OCI-LY7 (cell line): ENCODE measurements at regions not wholly inside any gene's neighbourhood (a gene's known extent, or its start where the extent isn't known, plus 50 kb on each side); places are given as distances from the start of the nearest gene placed in this dataset.

Source experiments
- BruUV-seq: library from RNA; stranded (reverse); fragments of 400-500 nt; replicated peaks from 2 replicates; lab custom pipeline; 2021; lab: Mats Ljungman, UMichigan
- CTCF ChIA-PET: fragments of 300-600 bp; sonication (Branson Sonifier 250); formaldehyde crosslinking; loops from one replicate; lab custom pipeline; 2022; ENCODE audit warnings: antibody characterized with exemption; ENCODE audit not compliant: unreplicated experiment; lab: Charles Lee
- POLR2A ChIA-PET: fragments of 300-600 bp; sonication (Branson Sonifier 250); formaldehyde crosslinking; loops from one replicate; lab custom pipeline; 2022; ENCODE audit warnings: antibody characterized with exemption; lab: Charles Lee
- DNase-seq: peaks from one replicate; pipeline ENCODE4 v3.0.0-alpha.2; 2015; ENCODE audit warnings: low spot score
- H2AFZ ChIP-seq: fragments of 200-600 bp; sonication (generic), shearing (Covaris generic); 2 replicates; pipeline ENCODE4 v1.6.1; 2014; ENCODE audit warnings: mild to moderate bottlenecking, antibody characterized with exemption, low read length, moderate library complexity
- H3K27ac ChIP-seq: fragments of 200-600 bp; sonication (generic); 2 replicates; pipeline ENCODE4 v1.5.1; 2014; ENCODE audit warnings: mixed run types, low read depth, mild to moderate bottlenecking, moderate library complexity, low read length, inconsistent platforms; ENCODE audit not compliant: poor library complexity, severe bottlenecking
- H3K36me3 ChIP-seq: fragments of 200-600 bp; sonication (generic); 2 replicates; pipeline ENCODE4 v1.6.1; 2014; ENCODE audit warnings: mild to moderate bottlenecking, antibody characterized with exemption, low read length, moderate library complexity, mixed read lengths; ENCODE audit not compliant: insufficient read depth
- H3K4me1 ChIP-seq: fragments of 200-600 bp; sonication (generic); 2 replicates; pipeline ENCODE4 v1.5.1; 2014; ENCODE audit warnings: mild to moderate bottlenecking, low read length; ENCODE audit not compliant: insufficient read depth, poor library complexity, severe bottlenecking
- H3K4me2 ChIP-seq: fragments of 200-600 bp; sonication (generic); 2 replicates; pipeline ENCODE4 v1.6.1; 2014; ENCODE audit warnings: mild to moderate bottlenecking, low read length
- H3K4me3 ChIP-seq: fragments of 200-600 bp; sonication (generic); 2 replicates; pipeline ENCODE4 v1.5.1; 2014; ENCODE audit warnings: mild to moderate bottlenecking, low read depth, low read length; ENCODE audit not compliant: poor library complexity, severe bottlenecking
- H3K79me2 ChIP-seq: fragments of 200-600 bp; sonication (generic); 2 replicates; pipeline ENCODE4 v1.6.1; 2016; ENCODE audit warnings: low read depth, mild to moderate bottlenecking, low read length, moderate library complexity, mixed read lengths; ENCODE audit not compliant: insufficient read depth
- H3K9me2 ChIP-seq: fragments of 200-600 bp; sonication (generic); 2 replicates; pipeline ENCODE4 v1.6.1; 2016; ENCODE audit warnings: mild to moderate bottlenecking, low read length, mixed read lengths; ENCODE audit not compliant: insufficient read depth
- H3K9me3 ChIP-seq: fragments of 200-600 bp; sonication (generic); 2 replicates; pipeline ENCODE4 v1.6.1; 2014; ENCODE audit warnings: mild to moderate bottlenecking, mixed run types, low read length, mixed read lengths
- H4K20me1 ChIP-seq: fragments of 200-600 bp; sonication (generic); 2 replicates; pipeline ENCODE4 v1.6.1; 2014; ENCODE audit warnings: mild to moderate bottlenecking, antibody characterized with exemption, low read length, moderate library complexity, mixed read lengths; ENCODE audit not compliant: insufficient read depth
- EZH2phosphoT487 ChIP-seq: fragments of 200-600 bp; sonication (generic); IDR thresholded peaks from 2 replicates; pipeline ENCODE4 v1.6.1; 2018; ENCODE audit warnings: low read depth, borderline replicate concordance, mild to moderate bottlenecking, mixed run types, antibody characterized with exemption, low read length, moderate library complexity, mixed read lengths
- intact Hi-C: fragments of 100-400 bp; cut with micrococcal nuclease; formaldehyde crosslinking; loops from one replicate; pipeline ENCODE4 v1.10.0; 2022; ENCODE audit not compliant: unreplicated experiment
- TF ChIP-seq, protein P1 (sequence below): fragments of 200-600 bp; sonication (generic); conservative IDR thresholded peaks from 2 replicates; pipeline ENCODE4 v1.5.1; 2014; ENCODE audit warnings: mild to moderate bottlenecking, antibody characterized with exemption, low read length, moderate library complexity, mixed read lengths

DNA sequence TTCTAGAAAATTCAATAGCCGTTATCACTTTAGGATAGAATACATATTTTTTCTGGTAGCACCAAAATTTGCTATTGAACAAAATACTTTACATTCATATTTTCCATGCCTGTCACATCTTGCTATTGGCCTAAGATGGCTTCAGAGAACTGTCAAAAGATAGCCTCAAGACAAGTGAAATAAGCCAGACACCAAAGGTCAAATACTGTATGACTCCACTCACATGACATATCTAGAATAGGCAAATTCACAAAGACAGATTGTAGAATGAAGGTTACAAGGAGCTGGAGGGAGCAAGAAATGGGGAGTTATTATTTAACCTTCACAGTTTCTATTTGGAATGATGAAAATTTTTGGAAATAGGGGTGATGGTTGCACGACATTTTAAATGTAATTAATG lies 223.7 kb upstream of the ZC3H12C start:
- Histone ChIP-seq H2AFZ (no peak overlapping the region), H3K4me2 (no peak overlapping the region), H3K79me2 (no peaks in the 10 kb centered on the region), H3K9me2 (no peaks in the 10 kb centered on the region; the same call in 1 of the 2 replicates), H3K9me3 (no peaks in the 10 kb centered on the region), H3K27ac (no peak overlapping the region), H3K36me3 (no peaks in the 10 kb centered on the region), H3K4me3 (no peak overlapping the region), H3K4me1 (no peaks in the 10 kb centered on the region), H4K20me1 (no peaks in the 10 kb centered on the region)
- intact Hi-C loops, result no loop called here
- no peak for TF ChIP-seq EZH2phosphoT487
- TF ChIP-seq, protein P1, sequence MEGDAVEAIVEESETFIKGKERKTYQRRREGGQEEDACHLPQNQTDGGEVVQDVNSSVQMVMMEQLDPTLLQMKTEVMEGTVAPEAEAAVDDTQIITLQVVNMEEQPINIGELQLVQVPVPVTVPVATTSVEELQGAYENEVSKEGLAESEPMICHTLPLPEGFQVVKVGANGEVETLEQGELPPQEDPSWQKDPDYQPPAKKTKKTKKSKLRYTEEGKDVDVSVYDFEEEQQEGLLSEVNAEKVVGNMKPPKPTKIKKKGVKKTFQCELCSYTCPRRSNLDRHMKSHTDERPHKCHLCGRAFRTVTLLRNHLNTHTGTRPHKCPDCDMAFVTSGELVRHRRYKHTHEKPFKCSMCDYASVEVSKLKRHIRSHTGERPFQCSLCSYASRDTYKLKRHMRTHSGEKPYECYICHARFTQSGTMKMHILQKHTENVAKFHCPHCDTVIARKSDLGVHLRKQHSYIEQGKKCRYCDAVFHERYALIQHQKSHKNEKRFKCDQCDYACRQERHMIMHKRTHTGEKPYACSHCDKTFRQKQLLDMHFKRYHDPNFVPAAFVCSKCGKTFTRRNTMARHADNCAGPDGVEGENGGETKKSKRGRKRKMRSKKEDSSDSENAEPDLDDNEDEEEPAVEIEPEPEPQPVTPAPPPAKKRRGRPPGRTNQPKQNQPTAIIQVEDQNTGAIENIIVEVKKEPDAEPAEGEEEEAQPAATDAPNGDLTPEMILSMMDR, result no peak
- ChIA-PET CTCF (no interaction called here), POLR2A (interaction anchor here (0.6 to 1.4 kb wide), 2 partner anchors 18 to 370 kb away, joined by 3 to 4 read pairs; no protein-coding TSS in a partner anchor)
- BruUV-seq, result no TSS peak
- DNase-seq, result no peak

DNA sequence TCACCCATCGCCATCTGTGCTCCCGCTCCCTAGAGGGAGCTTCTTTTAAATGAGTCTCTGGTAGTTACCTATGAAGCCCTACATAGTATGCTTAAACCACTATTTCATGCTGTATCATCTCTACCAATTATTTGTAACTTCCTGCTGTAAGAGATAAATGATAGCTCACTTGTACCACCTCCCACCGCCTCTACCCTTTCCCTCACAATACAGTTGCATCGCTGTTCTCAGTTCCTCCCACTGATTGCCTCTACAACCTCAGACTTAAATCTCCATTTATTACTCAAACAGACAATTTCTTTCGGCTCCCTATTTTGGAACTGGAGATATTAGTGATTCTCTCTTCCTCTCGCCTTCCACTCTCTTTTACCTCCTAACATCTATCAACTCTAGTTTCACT lies 222.9 kb upstream of the ZC3H12C start:
- Histone ChIP-seq H3K36me3 (no peaks in the 10 kb centered on the region), H3K9me3 (no peaks in the 10 kb centered on the region), H3K4me2 (no peak overlapping the region), H3K27ac (no peak overlapping the region), H3K79me2 (no peaks in the 10 kb centered on the region), H2AFZ (no peak overlapping the region), H4K20me1 (no peaks in the 10 kb centered on the region), H3K4me3 (no peak overlapping the region), H3K4me1 (no peaks in the 10 kb centered on the region), H3K9me2 (no peaks in the 10 kb centered on the region; the same call in 1 of the 2 replicates)
- ChIA-PET CTCF (no interaction called here), POLR2A (interaction anchor here (0.6 to 1.4 kb wide), 4 partner anchors 18 to 369 kb away, joined by 3 to 4 read pairs (median 3); no protein-coding TSS in a partner anchor)
- TF ChIP-seq, protein P1, result no peak
- TF ChIP-seq EZH2phosphoT487, result no peak
- BruUV-seq, result no TSS peak
- DNase-seq, result no peak
- intact Hi-C loops, result no loop called here

DNA sequence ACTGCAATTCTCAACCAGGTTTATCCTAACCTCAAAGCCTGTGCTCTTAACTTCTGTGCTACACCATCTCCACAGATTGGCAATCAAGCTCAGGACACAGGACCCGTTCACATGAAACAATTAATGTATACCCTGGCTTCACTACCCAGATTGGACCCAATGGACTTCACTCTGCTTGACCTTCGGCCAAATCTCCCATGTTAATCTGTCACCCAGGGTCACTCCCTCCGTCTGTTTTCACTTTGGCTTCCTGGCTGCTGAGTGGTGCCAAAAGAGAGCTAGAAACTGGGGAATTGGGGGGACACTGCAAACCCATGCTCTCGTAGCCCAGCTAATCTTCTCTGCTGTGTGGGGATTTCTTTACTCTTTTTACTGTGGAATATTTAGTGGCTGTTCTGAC lies 216.1 kb upstream of the ZC3H12C start:
- no peak overlapping the region for H3K4me2 ChIP-seq
- CTCF ChIA-PET, result no interaction called here
- H3K36me3 ChIP-seq, result no peaks in the 10 kb centered on the region
- H3K4me3 ChIP-seq, result no peak overlapping the region
- H3K27ac ChIP-seq, result no peak overlapping the region
- intact Hi-C loops, result no loop called here
- H3K9me3 ChIP-seq, result no peaks in the 10 kb centered on the region
- DNase-seq, result no peak
- TF ChIP-seq, protein P1, result no peak
- TF ChIP-seq EZH2phosphoT487, result no peak
- H3K79me2 ChIP-seq, result no peaks in the 10 kb centered on the region
- H3K4me1 ChIP-seq, result no peaks in the 10 kb centered on the region
- POLR2A ChIA-PET, result no interaction called here
- H2AFZ ChIP-seq, result no peak overlapping the region
- BruUV-seq, result no TSS peak
- no peaks in the 10 kb centered on the region for H4K20me1 ChIP-seq
- no peaks in the 10 kb centered on the region for H3K9me2 ChIP-seq
